ENCODE measurements at regions not wholly inside any gene's neighbourhood (a gene's known extent, or its start where the extent isn't known, plus 50 kb on each side); places are given as distances from the start of the nearest gene placed in this dataset.

GRCh38 chr20:23217023-23217422 lies 130.9 kb upstream of the CD93 start:
- TF ChIP-seq ZNF384 (IDR thresholded peaks at IDR 0.05) (no peak), FOXA1 (IDR thresholded peaks at IDR 0.05) (no peak), SP1 (IDR thresholded peaks at IDR 0.05) (no peak), L3MBTL2 (conservative IDR thresholded peaks at IDR 0.05) (no peak), FOXK2 (IDR thresholded peaks at IDR 0.05) (no peak)

Data from HEK293T (cell line).